Smooth muscle cell (in vitro differentiated cells): ENCODE measurements at regions not wholly inside any gene's neighbourhood (a gene's known extent, or its start where the extent isn't known, plus 50 kb on each side); places are given as distances from the start of the nearest gene placed in this dataset.

ENCODE experiments used
- DNase-seq: peaks from one replicate; lab custom pipeline; 2025; ENCODE audit not compliant: unreplicated experiment; lab: John Stamatoyannopoulos, UW
- H2AFZ ChIP-seq: fragments of 200-600 bp; sonication (generic); 2 replicates; pipeline ENCODE4 v1.6.0; 2016; ENCODE audit warnings: antibody characterized with exemption, low read depth, mild to moderate bottlenecking
- H3F3A ChIP-seq: fragments of 200-600 bp; sonication (generic); 2 replicates; pipeline ENCODE4 v1.6.0; 2017; ENCODE audit warnings: antibody characterized with exemption, low read depth
- H3K27ac ChIP-seq: fragments of 200-600 bp; sonication (generic); 2 replicates; pipeline ENCODE4 v1.5.1; 2016; ENCODE audit warnings: low read depth, mild to moderate bottlenecking
- H3K27me3 ChIP-seq: fragments of 200-600 bp; sonication (generic); 2 replicates; pipeline ENCODE4 v1.6.1; 2016; ENCODE audit warnings: low read depth, mild to moderate bottlenecking
- H3K36me3 ChIP-seq: fragments of 200-600 bp; sonication (generic); 2 replicates; pipeline ENCODE4 v1.5.1; 2016; ENCODE audit warnings: low read depth
- H3K4me1 ChIP-seq: fragments of 200-600 bp; sonication (generic); 2 replicates; pipeline ENCODE4 v1.5.1; 2016; ENCODE audit warnings: low read depth
- H3K4me2 ChIP-seq: fragments of 200-600 bp; sonication (generic); 2 replicates; pipeline ENCODE4 v1.6.0; 2016; ENCODE audit warnings: mild to moderate bottlenecking
- H3K4me3 ChIP-seq: fragments of 200-600 bp; sonication (generic); 2 replicates; pipeline ENCODE4 v1.5.1; 2016; ENCODE audit warnings: mild to moderate bottlenecking
- H3K79me2 ChIP-seq: fragments of 200-600 bp; sonication (generic); 2 replicates; pipeline ENCODE4 v1.6.0; 2016; ENCODE audit warnings: low read depth, mild to moderate bottlenecking
- H3K9ac ChIP-seq: fragments of 200-600 bp; sonication (generic); 2 replicates; pipeline ENCODE4 v1.6.0; 2016; ENCODE audit warnings: low read depth
- H3K9me3 ChIP-seq: fragments of 200-600 bp; sonication (generic); replicated peaks from 2 replicates; pipeline ENCODE4 v1.5.1; 2016; ENCODE audit warnings: low read depth
- H4K20me1 ChIP-seq: fragments of 200-600 bp; sonication (generic); 2 replicates; pipeline ENCODE4 v1.6.0; 2016; ENCODE audit warnings: low read depth
- WGBS: methylation state at CpG from one replicate; pipeline ENCODE4 v1.1.7; 2016; ENCODE audit warnings: low lambda C conversion rate; 5-methylcytosine and 5-hydroxymethylcytosine counted together
- TF ChIP-seq, protein P1 (sequence below): fragments of 200-600 bp; sonication (generic); IDR thresholded peaks from 2 replicates; pipeline ENCODE4 v1.5.1; 2017; ENCODE audit warnings: borderline replicate concordance, mild to moderate bottlenecking, antibody characterized with exemption; ENCODE audit not compliant: insufficient read depth, poor library complexity, severe bottlenecking

DNA sequence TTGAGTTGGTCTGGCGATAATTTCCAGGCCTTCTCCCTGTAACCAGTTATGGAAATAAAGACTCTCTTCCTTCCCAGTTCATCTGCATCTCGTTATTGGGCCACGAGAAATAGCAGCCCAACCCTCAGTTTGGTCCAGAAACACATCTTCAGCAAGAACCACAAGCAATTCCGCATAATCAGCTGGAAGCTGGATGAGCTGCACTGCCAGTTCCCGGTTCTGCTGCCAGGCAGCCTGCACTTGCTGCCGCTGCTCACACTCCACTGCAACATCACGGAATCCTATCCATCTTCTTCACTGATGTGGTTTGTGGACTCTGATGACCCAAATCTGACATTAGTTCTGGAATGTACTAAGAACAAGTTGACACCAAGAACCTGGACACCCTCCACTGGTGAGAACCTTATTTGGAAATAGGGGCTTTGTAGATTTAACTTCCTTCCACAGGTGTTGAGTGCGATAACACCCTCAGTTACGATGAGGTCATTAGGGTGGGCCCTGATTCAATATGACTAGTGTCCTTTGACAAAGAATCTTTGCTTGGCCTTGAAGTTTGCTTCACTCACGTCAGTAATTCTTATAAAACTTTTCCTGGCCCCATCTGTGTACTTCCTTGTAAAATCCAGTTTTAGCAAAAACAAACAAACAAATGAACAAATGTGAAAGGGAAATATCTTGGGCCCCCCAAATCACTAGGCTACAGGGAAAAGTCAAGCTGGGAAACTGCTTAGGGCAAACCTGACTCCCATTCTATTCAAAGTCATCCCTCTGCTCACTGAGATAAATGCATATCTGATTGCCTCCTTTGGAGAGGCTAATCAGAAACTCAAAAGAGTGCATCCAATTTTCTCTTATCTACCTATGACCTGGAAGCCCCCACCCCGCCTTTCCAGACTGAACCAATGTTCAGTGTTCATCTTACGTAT lies 221.9 kb upstream of the PROK2 start:
- H3K4me2 ChIP-seq: no peak overlapping the region
- WGBS: 86% methylated on average over 12 of the region's 12 CpGs
- no peak overlapping the region for H3K9ac ChIP-seq
- H3K27ac ChIP-seq: no peak overlapping the region
- H3K79me2 ChIP-seq: no peaks in the 10 kb centered on the region
- no peaks in the 10 kb centered on the region for H3F3A ChIP-seq
- TF ChIP-seq, protein P1, sequence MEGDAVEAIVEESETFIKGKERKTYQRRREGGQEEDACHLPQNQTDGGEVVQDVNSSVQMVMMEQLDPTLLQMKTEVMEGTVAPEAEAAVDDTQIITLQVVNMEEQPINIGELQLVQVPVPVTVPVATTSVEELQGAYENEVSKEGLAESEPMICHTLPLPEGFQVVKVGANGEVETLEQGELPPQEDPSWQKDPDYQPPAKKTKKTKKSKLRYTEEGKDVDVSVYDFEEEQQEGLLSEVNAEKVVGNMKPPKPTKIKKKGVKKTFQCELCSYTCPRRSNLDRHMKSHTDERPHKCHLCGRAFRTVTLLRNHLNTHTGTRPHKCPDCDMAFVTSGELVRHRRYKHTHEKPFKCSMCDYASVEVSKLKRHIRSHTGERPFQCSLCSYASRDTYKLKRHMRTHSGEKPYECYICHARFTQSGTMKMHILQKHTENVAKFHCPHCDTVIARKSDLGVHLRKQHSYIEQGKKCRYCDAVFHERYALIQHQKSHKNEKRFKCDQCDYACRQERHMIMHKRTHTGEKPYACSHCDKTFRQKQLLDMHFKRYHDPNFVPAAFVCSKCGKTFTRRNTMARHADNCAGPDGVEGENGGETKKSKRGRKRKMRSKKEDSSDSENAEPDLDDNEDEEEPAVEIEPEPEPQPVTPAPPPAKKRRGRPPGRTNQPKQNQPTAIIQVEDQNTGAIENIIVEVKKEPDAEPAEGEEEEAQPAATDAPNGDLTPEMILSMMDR: no peak
- no peaks in the 10 kb centered on the region for H3K36me3 ChIP-seq
- no peak overlapping the region for H3K4me3 ChIP-seq
- H4K20me1 ChIP-seq: no peaks in the 10 kb centered on the region
- H3K9me3 ChIP-seq: no peaks in the 10 kb centered on the region
- DNase-seq: no peak
- H2AFZ ChIP-seq: no peak overlapping the region
- H3K27me3 ChIP-seq: no peaks in the 10 kb centered on the region
- H3K4me1 ChIP-seq: no peaks in the 10 kb centered on the region

DNA sequence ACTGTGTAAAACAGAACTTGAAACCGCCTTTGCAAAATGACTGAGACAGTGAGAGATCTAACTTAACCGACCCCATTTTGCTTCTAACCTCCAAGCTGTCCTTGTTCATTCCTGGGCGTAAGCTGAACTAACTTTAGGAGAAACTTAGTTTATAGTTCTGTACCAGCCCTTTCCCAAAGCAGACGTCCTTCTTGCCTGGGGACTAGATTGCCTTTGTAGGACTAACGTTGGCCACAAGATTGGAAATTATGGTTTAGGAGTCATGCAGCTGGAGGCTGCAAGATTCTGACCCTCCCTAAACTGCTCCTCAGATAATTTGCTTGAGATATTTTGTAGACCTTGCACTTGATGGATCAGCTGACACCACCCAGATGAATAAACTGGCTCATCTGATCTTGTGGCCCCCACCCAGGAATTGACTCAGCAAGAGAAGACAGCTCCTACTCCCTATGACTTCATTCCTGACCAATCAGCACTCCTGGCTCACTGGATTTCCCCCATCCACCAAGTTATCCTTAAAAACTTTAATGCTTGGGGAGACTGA lies 219.9 kb upstream of the PROK2 start:
- H3K36me3 ChIP-seq: no peaks in the 10 kb centered on the region
- 73% methylated on average over 5 of the region's 5 CpGs for WGBS
- H4K20me1 ChIP-seq: no peaks in the 10 kb centered on the region
- H3K9ac ChIP-seq: no peak overlapping the region
- H3K9me3 ChIP-seq: no peaks in the 10 kb centered on the region
- no peaks in the 10 kb centered on the region for H3K4me1 ChIP-seq
- no peaks in the 10 kb centered on the region for H3K79me2 ChIP-seq
- TF ChIP-seq, protein P1: no peak
- H3K27me3 ChIP-seq: no peaks in the 10 kb centered on the region
- no peaks in the 10 kb centered on the region for H3F3A ChIP-seq
- DNase-seq: no peak
- no peak overlapping the region for H3K27ac ChIP-seq
- no peak overlapping the region for H2AFZ ChIP-seq
- no peak overlapping the region for H3K4me3 ChIP-seq
- no peak overlapping the region for H3K4me2 ChIP-seq

DNA sequence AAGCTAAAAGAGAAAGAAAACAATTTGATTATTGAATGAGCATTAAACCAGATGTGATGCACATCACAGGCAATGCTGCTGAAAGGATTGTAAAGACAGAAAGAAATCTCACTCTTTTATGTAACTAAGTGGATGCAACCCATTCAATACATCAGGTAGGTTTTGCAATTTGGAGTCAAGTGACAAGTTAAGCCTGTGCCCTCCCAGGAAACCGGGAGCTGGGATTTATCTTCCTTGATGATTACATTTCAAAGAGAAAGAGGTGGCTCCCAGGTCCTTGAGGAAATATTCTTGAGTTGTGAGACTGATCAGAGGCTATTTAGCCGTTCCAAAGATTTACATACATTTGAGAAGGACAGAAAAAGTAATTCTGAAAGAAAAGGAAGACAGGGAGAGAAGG lies 219.0 kb upstream of the PROK2 start:
- H3K9ac ChIP-seq: no peak overlapping the region
- no peak overlapping the region for H3K4me3 ChIP-seq
- H3K27ac ChIP-seq: no peak overlapping the region
- H3K36me3 ChIP-seq: no peaks in the 10 kb centered on the region
- H3K79me2 ChIP-seq: no peaks in the 10 kb centered on the region
- no peak for DNase-seq
- no peaks in the 10 kb centered on the region for H3K27me3 ChIP-seq
- no peaks in the 10 kb centered on the region for H4K20me1 ChIP-seq
- no peaks in the 10 kb centered on the region for H3K9me3 ChIP-seq
- H3K4me2 ChIP-seq: no peak overlapping the region
- H3K4me1 ChIP-seq: no peaks in the 10 kb centered on the region
- H3F3A ChIP-seq: no peaks in the 10 kb centered on the region
- WGBS: 30% methylated on average over 2 of the region's 2 CpGs
- TF ChIP-seq, protein P1: no peak
- H2AFZ ChIP-seq: no peak overlapping the region

DNA sequence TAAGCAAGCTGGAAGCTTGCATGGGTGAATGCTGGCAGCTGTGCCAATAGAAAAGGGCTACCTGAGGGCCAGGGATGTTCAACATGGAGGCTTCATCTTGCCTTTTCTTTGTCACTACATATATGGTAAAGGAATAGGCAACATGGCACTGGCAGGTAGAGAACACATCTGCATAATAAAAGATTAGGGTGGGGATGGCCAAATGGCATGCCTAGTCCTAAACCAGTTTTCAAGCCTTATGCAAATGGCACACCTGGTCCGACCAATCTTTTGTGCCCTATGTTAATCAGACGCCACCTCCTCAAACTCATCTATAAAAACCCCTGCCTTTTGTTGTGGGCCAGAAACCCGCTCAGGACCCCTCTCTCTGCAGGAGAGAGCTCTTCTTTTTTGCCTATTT lies 216.8 kb upstream of the PROK2 start:
- Histone ChIP-seq H3K4me1 (no peaks in the 10 kb centered on the region), H3F3A (no peaks in the 10 kb centered on the region), H3K4me3 (no peak overlapping the region), H3K9me3 (no peaks in the 10 kb centered on the region), H3K36me3 (no peaks in the 10 kb centered on the region), H3K27me3 (no peaks in the 10 kb centered on the region), H4K20me1 (no peaks in the 10 kb centered on the region), H3K4me2 (no peak overlapping the region), H2AFZ (no peak overlapping the region), H3K79me2 (no peaks in the 10 kb centered on the region), H3K27ac (no peak overlapping the region), H3K9ac (no peak overlapping the region)
- TF ChIP-seq, protein P1: no peak
- DNase-seq: no peak
- WGBS: 77% methylated on average over 3 of the region's 3 CpGs
